ENCODE measurements at regions not wholly inside any gene's neighbourhood (a gene's known extent, or its start where the extent isn't known, plus 50 kb on each side); places are given as distances from the start of the nearest gene placed in this dataset.
"Not testable (repeated sequence)": the region's sequence is repeated elsewhere in the genome, so short reads cannot be mapped to it uniquely, and the experiment has no call there.

GRCh38 chr6:131430531-131430930, 142.5 kb upstream of the ARG1 start:
- DNase-seq (ENCODE audit: low read depth): no peak

DNA sequence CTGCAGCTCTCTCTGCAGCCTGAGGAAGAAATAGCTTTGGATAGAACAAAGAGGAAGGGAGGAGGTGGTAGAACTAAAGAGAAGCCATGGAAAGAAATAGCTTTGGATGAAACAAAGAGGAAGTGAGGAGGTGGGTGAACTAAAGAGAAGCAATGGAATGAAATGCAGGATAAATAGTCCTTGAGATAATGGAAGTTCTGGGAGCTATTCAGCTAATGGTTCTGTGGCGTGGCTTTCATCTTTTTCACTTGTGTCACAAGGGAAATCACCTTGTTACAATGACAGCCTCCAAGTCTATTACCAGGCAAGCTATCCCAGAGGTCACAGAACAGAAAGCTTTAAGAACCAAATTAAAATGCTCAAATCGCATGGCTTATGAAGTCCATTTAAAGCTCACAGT, 141.3 kb upstream of the ARG1 start:
- DNase-seq (ENCODE audit: low read depth): no peak

GRCh38 chr6:131433927-131434326, 139.1 kb upstream of the ARG1 start:
- no peak for DNase-seq (ENCODE audit: low read depth)

DNA sequence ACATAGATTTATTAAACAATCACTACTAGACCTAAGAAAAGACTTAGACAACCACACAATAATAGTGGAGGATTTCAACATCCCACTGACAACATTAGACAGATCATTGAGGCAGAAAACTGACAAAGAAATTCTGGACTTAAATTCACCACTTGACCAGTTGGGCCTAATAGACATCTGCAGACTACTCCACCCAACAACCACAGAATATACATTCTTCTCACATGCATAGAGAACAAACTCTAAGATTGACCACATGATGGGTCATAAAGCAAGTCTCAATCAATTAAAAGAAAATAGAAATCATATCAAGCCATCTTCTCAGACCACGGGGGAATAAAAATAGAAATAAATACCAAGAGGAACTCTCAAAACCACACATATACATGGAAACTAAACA, 136.7 kb upstream of the ARG1 start:
- no peak for DNase-seq (ENCODE audit: low read depth)

DNA sequence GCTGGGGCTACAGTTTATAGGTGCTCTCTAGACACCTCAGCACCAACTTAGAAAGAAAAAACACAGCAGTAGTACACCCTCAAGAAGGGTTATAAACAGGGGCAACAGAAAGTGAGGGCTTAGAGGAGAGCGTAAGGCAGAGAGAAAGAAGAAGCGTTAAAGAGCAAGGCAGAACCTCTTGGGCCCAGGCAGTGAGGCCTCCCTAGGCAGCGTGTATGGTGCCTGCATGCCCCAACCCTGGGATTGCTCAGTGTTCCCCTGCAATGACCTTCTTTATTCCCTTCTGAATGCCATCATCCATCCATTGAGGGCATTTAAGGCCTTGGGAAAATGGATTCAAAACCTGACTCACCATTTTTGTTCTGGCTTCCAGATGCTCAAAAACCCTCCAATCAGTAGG, 130.0 kb upstream of the ARG1 start:
- no peak for DNase-seq (ENCODE audit: low read depth)

DNA sequence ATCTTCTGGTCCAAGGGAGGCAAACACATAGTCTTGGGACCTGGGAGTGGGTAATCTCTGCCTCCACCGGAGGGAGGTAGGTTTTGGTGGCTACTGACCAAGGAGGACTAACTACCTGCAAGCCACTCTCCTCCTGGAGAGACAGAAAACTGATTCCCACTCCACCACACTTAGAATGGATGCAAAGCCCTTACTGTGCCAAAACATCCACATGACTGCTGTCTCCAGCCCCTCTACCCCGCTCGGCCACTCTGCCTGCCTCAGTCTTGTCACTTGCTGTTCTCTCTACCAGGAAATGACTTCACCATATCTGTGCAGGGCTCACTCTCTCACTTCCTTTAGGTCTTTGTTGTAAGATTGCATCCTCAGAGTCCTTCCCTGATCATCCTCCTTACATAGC, 129.5 kb upstream of the ARG1 start:
- peak; percentile 12 for DNase-seq (ENCODE audit: low read depth)

- not testable (repeated sequence) for DNase-seq (ENCODE audit: low read depth)
These were observed 127.7 kb upstream of the ARG1 start for GRCh38 chr6:131445356-131445755.

DNA sequence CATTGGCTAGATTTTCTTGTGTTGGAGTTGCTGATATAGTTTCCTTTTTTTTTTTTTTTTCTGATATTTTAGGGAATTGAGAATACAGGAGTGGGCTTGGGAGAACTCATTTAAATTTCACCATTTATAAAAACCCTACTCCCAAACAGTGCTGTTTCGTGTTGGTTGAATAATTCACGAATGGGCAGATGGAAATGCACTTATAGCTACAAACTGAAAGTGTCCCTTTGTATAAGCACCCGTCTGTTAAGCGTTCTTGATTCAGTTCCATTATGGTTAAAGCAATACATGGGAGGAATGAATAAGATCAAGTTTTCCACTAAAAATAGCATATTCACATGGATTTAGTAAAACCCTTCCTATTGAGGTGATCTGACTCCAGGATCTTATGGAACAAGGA, 122.2 kb upstream of the ARG1 start:
- no peak for DNase-seq (ENCODE audit: low read depth)

DNA sequence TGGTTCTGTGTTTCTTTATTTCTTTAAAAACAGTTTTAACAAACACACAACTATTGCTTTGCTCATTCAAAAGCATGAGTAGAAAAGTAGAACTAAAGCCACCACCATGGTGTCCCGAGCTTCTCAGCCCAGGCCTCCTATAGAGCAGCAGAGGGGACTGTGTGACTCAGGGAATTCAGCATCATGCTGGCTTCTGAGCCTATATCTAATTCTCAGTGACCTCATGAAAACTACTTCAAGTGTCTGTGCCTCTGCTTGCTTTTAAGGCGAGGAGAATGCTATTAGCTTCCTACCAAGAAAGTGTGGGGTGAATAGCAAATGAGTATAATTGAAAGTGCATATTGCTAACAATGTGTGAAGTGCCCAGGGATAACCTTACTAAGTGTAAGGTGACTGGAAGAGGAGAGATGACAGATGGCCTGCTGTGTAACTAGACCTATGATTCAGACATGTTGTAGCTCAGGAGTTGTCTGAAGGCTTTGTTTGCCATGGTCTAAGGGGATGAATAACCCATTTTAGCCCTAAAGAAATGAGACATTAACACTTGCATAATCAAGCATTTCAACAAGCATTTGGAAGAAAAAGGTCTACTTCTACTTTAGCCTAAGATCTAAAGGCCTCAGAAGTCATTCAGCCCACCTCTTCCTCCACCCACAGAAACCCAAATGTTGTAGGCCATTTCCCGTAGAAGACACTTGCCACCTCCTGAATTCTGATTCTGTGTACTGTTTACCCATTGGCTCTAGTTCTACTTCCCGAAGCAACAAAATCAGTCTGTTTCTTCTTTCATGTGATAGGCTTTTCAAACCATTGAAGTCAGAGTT, 121.5 kb upstream of the ARG1 start:
- DNase-seq (ENCODE audit: low read depth): peak; percentile 23

DNA sequence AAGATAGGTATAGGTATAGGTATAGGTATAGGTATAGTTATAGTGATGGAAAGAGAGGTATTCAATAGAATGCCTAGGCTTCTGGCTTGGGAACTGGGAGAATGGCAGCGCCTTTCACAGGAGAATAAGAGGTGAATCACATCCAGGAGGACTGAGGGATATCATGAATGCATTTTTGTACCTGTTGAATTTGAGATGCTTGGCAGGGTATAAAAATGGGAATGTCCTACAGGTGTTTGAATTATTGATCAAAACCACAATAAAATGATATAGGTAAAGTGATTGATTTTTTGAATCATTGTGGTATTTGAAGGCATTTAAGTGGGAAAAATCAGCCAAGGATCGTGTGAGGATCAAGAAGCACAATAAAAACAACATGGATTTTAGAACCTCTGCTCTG, 119.2 kb upstream of the ARG1 start:
- DNase-seq (ENCODE audit: low read depth): no peak

GRCh38 chr6:131456565-131456964, 116.5 kb upstream of the ARG1 start:
- DNase-seq (ENCODE audit: low read depth): no peak

DNA sequence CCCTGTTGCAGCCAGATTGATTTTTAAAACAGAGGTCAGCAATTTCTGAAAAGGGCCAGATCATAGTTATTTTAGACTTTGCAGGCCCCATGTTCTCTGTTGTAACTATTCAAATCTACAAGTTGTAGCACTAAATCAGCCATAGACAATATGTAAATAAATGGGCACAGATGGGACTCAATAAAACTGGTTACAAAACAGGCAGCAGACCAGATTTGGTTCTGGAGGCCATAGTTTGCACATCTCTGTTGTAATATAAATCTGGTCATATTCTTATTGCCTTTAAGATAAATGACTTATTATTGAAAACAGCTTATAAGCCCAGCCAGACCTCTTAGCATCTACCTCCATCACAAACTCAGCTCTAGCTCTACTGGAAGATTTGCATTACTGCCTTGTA, 114.0 kb upstream of the ARG1 start:
- DNase-seq (ENCODE audit: low read depth): no peak

DNA sequence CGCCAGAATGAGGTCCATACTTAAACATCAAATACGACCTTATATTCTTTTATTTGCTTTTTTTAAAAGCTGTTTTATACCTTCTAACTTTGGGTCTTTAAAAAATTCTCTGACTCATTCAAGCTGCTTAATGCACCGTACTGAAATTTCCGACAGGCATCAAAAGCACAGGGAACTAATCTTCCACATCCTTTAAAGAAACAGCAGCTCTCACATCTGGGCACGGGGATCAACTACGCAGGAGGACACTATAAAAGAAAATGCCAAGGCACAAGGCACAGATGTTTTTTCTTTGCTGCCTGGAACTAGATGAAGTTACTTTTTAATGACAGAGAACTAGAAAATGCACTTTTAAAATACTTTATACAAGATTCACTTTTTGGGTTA, 112.4 kb upstream of the ARG1 start:
- DNase-seq (ENCODE audit: low read depth): no peak

GRCh38 chr6:131469130-131469529, 103.9 kb upstream of the ARG1 start:
- DNase-seq (ENCODE audit: low read depth): no peak

- no peak for DNase-seq (ENCODE audit: low read depth)
These were observed 102.5 kb upstream of the ARG1 start for GRCh38 chr6:131470534-131470933.

GRCh38 chr6:131471331-131471730, 101.7 kb upstream of the ARG1 start:
- DNase-seq (ENCODE audit: low read depth): no peak

DNA sequence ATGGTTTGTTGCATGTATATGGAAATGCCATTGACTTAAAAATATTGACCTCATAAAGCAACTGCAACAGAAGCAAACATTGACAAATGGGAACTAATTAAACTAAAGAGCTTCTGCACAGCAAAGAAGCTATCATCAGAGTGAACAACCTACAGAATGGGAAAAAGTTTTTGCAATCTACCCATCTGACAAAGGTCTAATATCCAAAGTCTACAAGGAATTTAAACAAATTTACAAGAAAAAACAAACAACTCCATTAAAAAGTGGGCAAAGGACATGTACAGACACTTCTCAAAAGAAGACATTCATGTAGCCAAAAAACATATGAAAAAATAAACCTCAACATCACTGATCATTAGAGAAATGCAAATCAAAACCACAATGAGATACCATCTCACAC, 99.7 kb upstream of the ARG1 start:
- not testable (repeated sequence) for DNase-seq (ENCODE audit: low read depth)

- no peak for DNase-seq (ENCODE audit: low read depth)
These were observed 96.7 kb upstream of the ARG1 start for GRCh38 chr6:131476362-131476761.

DNA sequence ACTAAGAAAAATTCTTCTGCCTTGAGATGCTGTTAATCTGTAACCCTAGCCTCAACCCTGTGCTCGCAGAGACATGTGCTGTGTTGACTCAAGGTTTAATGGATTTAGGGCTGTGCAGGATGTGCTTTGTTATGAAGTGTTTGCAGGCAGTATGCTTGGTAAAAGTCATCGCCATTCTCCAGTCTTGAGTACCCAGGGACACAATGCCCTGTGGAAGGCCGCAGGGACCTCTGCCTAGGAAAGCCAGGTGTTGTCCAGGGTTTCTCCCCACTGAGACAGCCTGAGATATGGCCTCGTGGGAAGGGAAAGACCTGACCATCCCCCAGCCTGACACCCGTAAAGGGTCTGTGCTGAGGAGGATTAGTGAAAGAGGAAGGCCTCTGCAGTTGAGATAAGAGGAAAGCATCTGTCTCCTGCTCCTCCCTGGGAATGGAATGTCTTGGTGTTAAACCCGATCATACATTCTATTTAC, 94.2 kb upstream of the ARG1 start:
- DNase-seq (ENCODE audit: low read depth): not testable (repeated sequence)

GRCh38 chr6:131486608-131487007, 86.4 kb upstream of the ARG1 start:
- DNase-seq (ENCODE audit: low read depth): no peak

DNA sequence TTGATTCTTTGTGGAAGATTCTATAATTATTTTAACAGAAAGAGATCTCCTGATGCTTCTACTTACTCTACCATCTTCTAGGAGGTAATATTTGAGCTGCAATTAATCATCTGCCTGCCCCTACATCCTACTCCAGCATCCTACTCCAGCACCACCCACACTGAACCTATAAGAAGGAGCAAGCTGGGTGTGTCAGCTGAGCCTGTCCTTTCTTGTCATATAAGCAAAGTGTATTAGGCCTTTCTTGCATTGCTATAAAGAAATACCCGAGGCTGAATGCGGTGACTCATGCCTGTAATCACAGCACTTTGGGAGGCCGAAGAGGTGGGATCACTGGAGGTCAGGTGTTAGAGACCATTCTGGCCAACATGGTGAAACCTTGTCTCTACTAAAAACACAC, 84.2 kb upstream of the ARG1 start:
- no peak for DNase-seq (ENCODE audit: low read depth)

- DNase-seq (ENCODE audit: low read depth): no peak
These were observed 82.6 kb upstream of the ARG1 start for GRCh38 chr6:131490441-131490840.

DNA sequence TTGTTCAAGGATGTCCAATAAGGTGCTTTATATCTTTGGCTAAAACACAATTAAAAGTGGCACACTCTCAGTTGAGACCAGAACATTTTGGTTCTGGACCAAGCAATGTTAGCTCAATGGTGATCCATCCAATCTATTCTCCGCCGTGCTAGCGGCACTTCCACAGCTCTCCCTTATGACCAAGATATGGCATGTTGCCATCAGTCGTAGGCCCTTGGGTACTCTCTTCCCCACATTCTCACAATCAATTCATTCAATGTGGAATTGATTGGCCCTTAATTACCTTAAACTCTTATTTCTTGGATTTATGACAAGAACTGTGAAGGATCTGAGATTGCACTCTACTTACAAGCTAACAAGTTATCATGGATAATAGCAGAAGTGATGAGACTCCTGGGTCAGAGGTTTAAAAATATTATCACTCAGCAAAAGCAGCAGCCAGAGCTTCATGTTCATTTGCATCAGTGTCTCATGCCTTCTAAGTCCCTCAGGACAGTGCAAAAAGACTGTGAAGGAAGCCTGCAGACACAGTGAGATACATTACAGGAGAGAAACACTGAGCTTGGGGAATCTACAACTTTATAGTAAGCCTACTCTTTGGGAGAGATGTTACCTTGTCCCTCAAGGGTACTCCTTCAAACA, 80.0 kb upstream of the ARG1 start:
- no peak for DNase-seq (ENCODE audit: low read depth)

DNA sequence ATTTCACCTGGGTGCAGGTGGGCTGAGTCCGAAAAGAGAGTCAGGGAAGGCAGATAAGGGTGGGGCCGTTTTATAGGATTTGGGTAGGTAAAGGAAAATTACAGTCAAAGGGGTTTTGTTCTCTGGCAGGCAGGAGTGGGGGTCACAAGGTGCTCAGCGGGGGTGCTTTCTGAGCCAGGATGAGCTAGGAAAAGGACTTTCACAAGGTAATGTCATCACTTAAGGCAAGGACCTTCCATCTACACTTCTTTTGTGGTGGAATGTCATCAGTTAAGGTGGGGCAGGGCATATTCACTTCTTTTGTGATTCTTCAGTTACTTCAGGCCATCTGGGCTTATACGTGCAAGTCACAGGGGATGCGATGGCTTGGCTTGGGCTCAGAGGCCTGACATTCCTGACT, 68.6 kb upstream of the ARG1 start:
- not testable (repeated sequence) for DNase-seq (ENCODE audit: low read depth)
